Hematopoietic multipotent progenitor cell treated with erythropoietin and hydrocortisone succinate and interleukin-3 and kit ligand, for 4 days (in vitro differentiated cells): ENCODE measurements at regions not wholly inside any gene's neighbourhood (a gene's known extent, or its start where the extent isn't known, plus 50 kb on each side); places are given as distances from the start of the nearest gene placed in this dataset.
"Not testable (repeated sequence)": the region's sequence is repeated elsewhere in the genome, so short reads cannot be mapped to it uniquely, and the experiment has no call there.

Experiments
- DNase-seq: peaks from one replicate; pipeline ENCODE4 v3.0.0-alpha.2; 2015

DNA sequence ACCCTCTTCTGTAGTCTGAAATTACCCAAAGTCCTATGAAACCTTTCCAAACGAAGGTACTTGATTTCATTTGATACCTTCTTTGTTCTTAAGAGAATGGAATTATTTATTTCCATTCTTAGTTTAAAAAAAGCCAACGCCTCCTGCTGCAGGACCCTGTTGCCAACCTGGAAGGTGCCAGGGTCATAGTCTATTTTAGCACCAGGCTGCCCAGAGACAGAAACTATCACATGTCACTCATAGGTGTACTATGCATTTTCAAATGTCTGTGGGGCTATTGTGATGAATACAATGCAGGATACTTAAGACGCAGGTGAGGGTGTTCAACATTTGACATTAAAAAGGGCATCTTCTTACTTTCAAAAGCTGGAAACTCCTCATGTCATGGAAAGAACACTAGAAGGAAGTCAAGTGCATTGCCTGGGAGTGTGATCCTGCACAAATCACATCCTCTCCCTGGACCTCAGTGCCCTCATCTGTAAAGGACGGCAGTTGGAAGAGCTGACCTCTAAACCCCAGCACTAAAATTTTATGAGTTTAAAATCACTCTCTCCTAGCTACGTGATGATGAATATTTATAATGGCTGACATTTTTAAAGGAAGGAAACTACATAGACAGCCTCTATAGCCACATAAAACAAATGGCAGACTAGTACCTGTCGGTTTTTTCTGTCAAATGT lies 107.3 kb upstream of the SYT6 start:
- no peak for DNase-seq

DNA sequence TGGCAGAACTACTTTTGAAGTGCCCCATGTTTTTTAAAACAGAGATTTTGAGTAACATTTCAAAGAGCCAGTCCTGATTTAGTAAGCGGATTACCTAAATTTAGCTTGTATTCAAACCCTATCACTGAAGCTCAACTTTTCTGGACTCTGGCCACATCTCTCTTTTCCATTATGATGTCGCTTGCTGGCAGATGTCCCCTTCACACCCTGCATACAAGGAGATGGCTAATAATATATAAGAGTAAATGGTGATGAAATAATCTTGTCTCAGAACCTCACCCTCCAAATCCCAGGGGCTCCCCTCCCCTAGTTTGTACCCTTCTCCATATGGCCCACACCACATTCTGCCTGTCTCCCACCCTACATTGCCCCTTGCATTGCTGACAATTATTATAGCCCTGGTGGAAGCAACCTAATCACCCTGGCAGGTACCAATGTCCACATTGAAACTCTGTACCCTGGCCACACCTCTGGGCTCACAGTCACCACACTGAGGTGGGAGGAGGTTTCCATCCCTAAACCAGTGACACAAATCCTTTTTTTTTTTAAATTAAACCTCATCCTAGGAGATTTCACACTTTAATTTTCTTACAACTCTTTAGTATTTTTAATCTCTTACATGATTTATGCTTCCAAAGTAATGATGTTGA lies 106.0 kb upstream of the SYT6 start:
- DNase-seq = no peak

DNA sequence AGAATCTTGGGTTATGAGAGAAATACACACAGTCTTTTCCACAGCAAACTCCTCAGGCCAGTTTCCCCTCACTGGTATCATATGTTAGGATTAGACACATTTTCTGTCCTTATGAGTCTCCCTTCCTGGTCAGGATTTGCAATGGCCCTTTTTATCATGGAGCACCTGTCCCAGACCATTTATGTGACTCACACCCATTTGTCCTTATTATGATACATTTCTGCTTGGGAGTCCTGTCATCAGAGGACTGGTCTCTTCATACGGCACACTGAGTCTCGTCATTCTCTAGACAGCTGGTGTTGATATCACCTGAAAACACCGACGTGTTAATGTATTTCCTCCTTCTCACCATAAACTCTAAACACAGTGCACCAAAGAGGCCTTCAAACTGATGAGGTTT lies 105.0 kb upstream of the SYT6 start:
- DNase-seq = no peak

DNA sequence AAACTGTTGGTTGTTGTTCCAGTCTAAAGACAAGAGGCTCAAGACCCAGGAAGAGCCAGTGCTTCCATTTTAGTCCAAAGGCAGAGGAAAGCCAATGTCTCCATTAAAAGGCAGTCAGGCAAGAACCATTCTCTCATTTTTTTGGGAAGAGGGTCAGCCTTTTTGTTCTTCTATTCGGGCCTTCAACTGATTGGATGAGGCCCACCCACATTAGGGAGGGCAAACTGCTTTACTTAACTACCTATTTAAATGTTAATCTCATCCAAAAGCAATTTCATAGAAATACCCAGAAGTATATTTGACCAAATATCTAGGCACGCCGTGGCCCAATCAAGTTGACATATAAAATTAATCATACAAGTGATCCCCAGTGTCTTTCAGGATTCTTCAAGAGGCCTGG lies 104.4 kb upstream of the SYT6 start:
- no peak for DNase-seq

DNA sequence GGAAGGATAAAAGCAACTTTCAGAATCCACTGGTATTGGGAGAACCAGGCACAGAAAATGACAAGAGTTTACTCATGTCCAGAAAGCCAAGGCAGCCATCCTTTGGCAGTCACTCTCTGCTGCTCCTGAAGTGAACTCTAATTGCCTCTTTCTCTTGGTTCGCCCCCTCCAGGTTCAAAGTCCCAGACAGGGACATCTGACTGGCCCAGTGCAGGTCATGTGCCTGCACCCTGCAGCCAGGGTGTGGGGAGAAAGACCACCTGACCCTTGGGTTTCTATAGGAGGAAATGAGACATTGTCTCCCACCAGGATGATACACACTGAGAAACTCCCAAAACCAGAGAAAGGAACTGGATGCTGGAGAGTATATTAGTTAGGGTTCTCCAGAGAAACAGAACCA lies 103.9 kb upstream of the SYT6 start:
- DNase-seq = no peak

DNA sequence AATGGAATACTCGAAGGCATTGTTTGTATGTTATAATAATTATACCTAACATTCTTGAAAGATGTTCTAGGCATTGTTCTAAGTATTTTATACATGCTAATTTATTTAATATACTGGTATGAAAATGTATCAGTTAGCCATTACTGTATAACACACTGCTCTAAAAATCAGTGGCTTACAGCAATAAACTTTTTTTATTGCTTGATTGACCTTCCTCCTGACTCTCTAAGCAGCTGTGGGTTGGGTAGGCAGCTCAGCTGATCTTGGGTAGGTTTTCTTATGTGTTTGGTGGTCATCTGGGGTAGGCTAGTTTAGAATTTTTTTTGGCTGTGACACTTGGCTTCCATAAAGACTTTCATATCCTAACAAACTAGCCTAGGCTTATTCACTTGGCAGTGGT lies 100.2 kb upstream of the SYT6 start:
- DNase-seq = no peak

DNA sequence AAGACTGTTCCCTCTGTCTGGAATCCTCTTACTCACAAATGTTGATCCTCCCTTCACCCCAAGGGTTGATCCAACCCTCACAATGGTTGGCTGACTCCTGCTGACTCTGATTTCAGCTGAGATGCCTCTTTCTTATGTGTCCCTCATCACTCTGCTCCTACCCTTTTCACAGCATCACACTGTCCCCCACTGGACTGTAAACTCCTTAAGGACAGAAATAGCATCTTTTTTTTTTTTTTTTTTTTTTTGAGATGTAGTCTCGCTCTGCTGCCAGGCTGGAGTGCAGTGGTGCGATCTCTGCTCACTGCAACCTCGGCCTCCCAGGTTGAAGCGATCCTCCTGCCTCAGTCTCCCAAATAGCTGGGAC lies 97.9 kb upstream of the SYT6 start:
- no peak for DNase-seq

DNA sequence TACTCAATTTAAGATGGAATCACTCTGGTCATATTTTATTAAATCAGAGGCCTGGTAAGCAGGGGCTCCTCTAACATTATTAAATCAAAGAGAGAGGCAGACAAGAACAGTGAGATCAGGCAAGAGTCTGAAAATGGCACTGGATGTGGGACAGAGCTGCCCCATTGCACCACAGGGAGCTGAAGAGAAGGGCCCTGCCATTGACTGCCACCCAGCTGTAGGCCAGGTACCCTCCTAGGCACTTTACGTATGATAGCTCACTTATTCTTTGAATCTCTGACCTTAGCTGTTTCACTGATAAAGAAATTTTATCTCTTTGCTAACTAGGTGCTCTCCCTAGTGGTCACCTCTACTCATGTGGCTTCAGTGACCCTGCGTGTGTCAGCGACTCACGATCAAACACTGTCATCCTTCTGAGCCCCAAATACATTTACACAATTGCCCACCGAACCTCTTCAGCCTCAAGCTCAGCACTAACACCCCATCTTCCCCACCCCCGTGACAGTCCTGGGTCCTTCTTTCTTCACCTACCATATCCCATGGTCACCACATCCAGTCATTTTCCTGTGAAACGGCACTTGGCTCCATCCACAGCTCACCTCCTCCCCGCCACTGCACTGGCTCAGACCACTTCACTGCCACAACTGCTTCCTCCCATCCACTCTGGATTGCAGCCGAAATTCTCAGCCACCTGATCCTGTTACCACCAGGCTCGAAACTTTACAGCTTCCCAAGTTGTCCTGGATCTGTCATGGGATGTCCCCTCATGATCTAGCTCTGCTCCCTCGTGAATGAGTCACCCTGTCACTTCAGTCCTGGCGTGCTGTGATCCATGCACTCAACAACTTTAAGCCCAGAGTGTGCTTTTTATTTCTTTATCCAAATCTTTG lies 97.3 kb upstream of the SYT6 start:
- no peak for DNase-seq

DNA sequence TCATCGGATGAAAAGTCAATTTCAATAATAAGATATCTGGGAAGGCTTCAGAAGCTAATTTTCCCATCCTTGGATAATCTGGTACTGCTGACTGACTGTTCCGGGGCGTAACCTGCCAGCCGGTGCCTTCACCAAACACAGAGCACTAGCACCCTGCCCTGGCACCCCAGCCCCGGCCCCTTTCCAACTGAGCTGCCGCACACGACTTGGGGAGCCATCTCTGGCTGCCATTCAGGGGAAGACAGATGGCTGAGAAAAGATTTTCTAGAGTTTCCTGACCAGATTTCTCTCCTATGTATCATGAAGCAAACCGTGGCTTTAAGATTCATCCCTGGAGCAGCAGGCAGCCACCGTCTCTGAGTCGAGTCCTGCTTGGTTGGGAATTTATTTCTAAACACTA lies 96.0 kb upstream of the SYT6 start:
- no peak for DNase-seq

DNA sequence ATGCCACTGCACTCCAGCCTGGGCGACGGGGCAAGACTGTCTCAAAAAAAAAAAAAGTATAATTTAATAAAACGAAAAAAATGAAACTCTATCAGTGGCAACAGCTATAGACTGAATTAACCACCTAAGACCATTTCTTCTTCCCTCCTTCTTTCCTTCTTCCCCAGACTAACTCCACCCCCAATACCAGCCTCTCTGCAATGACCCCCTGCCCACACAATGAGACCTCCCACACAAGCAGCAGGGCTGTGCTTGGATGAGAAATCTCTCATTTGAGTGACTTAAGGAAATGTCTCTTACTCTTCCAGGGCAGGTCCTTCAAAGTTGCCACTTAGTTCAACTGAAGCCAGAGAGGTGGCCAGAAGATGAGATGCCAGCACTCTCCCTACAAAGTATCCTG lies 94.5 kb upstream of the SYT6 start:
- DNase-seq = no peak

DNA sequence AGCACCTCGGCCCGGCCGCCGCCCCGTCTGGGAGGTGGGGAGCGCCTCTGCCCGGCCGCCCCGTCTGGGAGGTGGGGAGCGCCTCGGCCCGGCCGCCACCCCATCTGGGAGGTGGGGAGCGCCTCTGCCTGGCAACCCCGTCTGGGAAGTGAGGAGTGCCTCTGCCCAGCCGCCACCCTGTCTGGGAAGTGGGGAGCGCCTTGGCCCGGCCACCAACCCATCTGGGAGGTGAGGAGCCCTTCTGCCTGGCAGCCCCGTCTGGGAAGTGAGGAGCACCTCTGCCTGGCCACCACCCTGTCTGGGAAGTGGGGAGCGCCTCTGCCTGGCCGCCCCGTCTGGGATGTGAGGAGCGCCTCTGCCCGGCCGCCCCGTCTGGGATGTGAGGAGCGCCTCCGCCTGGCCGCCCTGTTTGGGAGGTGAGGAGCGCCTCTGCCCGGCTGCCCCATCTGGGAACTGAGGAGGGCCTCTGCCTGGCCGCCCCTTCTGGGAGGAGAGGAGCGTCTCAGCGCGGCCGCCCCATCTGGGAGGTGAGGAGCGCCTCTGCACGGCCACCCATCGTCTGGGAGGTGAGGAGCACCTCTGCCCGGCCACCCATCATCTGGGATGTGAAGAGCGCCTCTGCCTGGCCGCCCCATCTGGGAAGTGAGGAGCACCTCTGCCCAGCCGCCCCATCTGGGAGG lies 89.0 kb upstream of the SYT6 start:
- not testable (repeated sequence) for DNase-seq

DNA sequence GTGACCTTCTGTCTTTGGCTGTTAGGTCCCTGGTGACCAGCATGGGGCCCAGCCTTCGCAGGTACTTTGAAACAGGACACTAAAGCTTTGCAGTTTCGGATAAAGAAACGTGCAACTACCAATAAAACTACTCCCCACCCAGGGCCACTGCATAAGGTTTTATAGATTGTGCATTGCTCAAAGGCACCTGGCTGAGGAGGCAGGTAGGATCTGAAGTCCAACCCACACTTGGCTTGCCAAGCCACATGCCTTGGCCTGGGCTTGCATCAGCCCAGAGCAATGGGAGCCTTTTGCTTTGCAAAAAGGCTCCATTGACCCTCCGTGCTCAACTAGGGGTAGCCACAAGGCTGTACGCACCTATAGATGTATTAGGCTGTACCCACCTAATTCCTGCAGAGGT lies 84.4 kb upstream of the SYT6 start:
- no peak for DNase-seq

DNA sequence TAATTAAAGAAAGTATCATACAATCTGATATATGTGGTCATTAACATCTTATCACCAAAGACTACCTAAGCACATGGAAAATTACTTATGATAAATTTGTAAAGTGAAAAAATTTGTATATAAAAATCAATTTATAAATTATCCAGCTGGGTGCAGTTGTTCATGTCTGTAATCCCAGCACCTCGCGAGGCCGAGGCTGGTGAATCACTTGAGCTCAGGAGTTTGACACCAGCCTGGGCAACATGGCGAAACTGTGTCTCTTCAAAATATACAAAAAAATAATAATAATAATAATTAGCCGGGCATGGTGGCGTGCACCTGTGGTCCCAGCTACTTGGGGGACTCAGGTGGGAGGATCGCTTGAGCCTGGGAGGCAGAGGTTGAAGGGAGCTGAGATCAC lies 82.8 kb upstream of the SYT6 start:
- no peak for DNase-seq

DNA sequence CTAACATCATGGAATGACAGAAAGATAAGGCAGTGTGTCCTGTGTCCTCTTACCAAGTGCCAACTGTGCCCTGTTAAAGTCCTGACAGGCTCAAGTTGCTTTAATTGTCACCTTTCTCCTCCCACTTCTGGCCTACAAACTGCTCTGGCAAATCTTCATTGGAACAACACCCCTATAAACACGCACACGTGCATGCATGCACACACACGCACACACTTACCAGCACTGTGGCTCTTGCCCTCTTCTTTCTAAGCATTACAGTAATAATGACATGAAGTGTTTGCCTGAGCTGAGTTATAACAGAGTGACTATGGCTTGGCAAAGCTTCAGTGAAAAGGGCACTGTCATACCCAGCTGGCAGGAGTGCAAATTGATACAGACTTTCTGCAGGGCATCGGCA lies 82.3 kb upstream of the SYT6 start:
- DNase-seq = peak; percentile 44

DNA sequence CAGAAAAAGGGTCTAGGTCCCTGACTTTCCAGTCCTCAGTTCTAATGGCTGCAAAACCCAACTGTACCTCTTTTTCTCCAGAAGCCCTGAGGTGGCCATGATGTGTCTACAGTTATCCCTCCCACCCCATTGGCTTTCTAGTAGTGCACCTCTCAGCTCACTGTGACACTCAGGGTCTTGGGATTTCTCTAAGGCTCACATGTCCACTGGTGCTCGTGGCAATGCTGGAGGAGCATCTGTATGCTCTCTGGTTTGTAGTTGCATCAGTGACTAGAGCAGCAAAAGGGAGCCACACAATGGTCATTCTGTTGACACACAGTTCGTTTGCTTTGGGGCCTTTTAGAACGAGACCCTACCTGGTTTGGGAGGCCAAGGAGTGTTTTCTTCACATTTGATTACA lies 81.6 kb upstream of the SYT6 start:
- DNase-seq = no peak

DNA sequence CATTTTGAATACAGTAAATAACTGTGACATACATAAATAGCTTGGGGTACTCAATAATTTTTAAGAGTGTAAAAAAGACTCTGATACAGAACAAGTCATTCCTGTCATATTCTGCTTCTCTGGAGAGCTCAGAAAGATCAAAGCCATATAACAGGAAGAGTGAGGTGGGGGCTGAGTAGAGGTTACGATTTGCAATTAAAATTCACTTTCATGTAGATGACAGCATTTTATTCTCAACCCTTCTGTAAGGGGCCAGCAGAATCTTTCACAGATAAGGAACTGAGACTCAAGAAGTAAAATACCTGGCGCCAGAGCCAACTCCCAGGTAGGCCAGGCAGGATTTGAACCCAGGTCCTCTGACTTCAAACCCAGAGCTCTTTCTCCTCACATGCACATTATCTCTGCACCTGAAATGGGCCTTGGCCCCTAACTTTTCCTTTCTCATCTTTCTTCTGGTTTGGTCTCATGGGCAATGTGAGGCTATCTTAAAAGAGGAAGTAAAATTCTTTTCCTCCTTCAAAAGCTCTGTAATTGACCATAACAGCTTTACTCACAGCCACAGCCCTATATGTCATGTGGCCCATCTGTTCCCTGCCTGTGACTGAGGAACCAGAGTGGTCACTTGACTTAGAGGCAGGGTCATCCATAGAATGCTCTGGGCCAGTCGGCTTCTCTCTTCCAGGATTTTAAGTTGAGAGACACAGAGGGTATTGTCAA lies 80.9 kb upstream of the SYT6 start:
- DNase-seq = peak; percentile 65

DNA sequence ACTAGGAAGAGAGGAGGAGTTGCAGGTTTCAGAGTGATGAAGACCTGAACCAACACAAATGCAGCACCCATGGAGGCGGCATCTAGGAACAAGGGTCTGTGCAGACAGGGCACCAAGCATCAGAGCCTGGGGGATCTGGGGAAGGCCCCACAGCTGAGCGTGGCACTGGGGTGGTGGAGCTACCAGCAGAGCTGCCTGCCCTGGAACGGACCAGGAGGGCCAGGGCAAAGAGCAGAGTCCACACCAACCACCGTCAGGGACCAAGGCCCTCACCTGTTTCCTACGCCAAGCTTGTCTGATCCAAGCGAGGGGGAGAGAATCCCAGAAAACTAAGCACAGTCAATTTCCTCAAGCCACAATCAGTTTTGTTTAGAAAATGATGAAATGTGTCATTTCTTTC lies 79.0 kb upstream of the SYT6 start:
- DNase-seq = no peak

DNA sequence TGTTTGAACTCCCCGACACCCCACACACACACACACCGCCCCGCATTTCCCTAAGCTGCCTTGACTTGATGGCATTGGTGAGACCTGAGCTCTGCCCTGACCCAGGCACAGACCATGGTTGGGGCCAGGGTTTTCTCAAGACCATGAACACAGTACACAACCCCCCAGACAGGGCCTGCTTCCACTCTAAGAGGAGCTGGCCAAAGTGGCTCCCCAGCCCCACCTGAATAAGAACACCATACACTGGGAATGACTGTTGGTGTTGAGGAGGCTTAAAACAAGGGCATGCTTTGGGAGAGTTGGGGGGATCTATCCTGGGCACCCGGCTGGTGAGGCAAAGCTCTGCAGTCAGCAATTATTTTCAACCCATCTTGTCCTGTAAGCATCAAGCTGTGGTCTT lies 77.6 kb upstream of the SYT6 start:
- no peak for DNase-seq

DNA sequence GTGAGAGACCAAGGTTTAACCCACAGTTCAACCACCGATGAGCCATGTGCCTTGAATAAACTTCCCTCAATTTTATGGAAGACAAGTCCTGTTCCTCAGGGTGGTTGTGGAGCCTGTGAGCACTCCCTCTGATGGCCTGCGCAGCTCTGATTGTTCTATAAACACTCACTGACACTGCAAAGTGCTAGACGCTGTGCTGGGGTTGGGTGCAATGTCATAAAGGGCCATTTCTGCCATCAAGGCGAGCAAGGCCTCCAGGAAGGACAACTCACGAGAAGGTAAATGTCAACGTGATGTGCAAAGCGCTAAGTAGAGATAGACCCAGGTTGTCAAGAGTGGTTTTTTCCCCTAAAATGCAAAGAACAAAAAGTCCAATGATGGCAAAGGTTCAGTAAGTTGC lies 75.7 kb upstream of the SYT6 start:
- DNase-seq = no peak

DNA sequence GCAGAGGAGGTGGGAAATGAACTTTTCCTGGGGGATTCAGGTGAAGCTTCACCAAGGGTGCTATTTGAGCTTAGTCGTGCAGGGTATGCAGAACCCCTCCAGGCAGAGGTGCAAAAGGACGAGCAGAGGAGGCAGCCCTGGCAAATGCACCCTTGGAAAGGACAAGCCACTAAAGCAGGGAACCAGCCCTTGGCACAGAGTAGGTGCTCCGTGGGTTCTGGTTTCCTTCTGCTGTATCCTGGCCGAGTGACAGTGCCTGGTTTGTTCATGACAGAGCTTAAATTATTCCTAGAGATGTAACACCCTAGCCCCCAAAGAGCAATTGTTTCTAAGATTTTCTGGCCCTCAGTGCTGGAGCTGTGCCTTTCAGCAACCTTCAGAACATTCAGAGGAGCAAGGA lies 73.4 kb upstream of the SYT6 start:
- DNase-seq = no peak

DNA sequence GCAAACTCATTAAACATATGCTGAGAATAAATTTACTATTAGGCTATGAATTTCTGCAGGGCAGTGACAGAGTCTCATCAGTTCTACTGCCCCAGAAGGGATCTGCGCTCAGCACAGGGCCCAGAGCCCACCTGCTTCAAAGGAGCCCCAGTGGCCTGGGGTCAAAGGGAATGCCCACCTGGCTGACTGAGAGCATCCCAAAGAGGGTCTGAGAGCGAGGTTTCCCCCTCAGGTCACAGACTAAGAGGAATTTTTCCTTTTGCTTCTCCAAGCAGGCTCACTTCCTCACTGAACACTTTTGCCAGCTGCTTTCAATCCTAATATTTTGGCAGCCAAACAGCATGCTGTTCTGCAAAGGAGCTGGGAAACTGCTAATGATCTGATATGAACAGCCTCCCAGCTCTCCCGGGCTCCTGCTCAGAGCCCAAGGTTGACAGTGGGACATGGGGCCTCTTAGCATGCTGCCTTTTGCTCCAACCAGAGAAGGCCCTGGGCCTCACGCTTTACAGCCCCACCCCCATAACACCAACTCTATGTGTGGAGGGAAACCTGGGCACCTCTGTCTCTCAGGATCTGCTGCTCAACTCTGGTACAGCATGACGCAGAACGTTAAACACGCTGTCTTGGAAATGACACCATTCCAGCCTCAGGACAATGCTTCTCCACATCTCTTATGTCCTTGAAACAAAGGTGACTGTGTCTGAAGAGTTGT lies 70.7 kb upstream of the SYT6 start:
- no peak for DNase-seq

DNA sequence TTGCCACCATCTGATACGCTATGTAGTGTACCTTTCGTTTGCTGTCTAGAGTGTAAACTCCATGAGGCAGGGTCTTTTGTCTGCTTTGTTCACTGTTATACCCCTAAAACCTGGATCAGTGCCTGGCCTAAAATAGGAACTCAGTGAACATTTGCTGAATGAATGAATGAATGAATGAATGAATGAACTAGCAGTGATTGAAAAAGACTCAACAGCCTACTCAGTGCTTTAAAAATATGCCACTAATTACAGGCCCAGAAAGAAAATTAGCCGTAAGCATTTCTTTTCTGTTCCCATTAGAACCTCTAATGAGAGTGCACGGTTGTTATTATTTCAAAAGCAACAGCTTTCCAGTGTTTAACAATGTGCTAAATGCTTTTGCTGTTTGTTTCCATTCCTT lies 69.3 kb upstream of the SYT6 start:
- no peak for DNase-seq
